SU-DHL-6 (cell line): ENCODE measurements at regions not wholly inside any gene's neighbourhood (a gene's known extent, or its start where the extent isn't known, plus 50 kb on each side); places are given as distances from the start of the nearest gene placed in this dataset.

Experiments
- H2AFZ ChIP-seq: fragments of 200-600 bp; sonication (generic); 2 replicates; pipeline ENCODE4 v1.6.1; 2014; ENCODE audit warnings: low read depth, mild to moderate bottlenecking, moderate library complexity, mixed read lengths, antibody characterized with exemption, low read length; ENCODE audit not compliant: severe bottlenecking
- H3F3A ChIP-seq: fragments of 200-600 bp; shearing (Covaris generic); 2 replicates; pipeline ENCODE4 v1.6.0; 2016; ENCODE audit warnings: antibody characterized with exemption, mild to moderate bottlenecking; ENCODE audit not compliant: insufficient read depth
- H3K27ac ChIP-seq: fragments of 200-600 bp; sonication (generic); 2 replicates; pipeline ENCODE4 v1.5.1; 2016; ENCODE audit warnings: low read depth, mild to moderate bottlenecking, low read length, moderate library complexity, mixed read lengths
- H3K27me3 ChIP-seq: fragments of 200-600 bp; sonication (generic), shearing (Covaris generic); 2 replicates; pipeline ENCODE4 v1.6.0; 2014; ENCODE audit warnings: mild to moderate bottlenecking, low read length
- H3K36me3 ChIP-seq: fragments of 200-600 bp; sonication (generic); 2 replicates; pipeline ENCODE4 v1.6.1; 2014; ENCODE audit warnings: mild to moderate bottlenecking, low read length, mixed read lengths
- H3K4me2 ChIP-seq: fragments of 300-600, 200-600 bp; shearing (Covaris generic), sonication (generic); 2 replicates; pipeline ENCODE4 v1.6.0; 2014; ENCODE audit warnings: low read length, low read depth, mild to moderate bottlenecking; ENCODE audit not compliant: poor library complexity, severe bottlenecking
- H3K4me3 ChIP-seq: fragments of 200-600 bp; sonication (generic); 2 replicates; pipeline ENCODE4 v1.5.1; 2014; ENCODE audit warnings: antibody characterized with exemption, low read length, mild to moderate bottlenecking, mixed read lengths; ENCODE audit not compliant: insufficient read depth, poor library complexity, severe bottlenecking
- H3K79me2 ChIP-seq: fragments of 200-600 bp; sonication (generic); 2 replicates; pipeline ENCODE4 v1.6.1; 2014; ENCODE audit warnings: mild to moderate bottlenecking, low read length, moderate library complexity; ENCODE audit not compliant: insufficient read depth
- H3K9ac ChIP-seq: fragments of 200-600 bp; sonication (generic); 2 replicates; pipeline ENCODE4 v1.7.0; 2014; ENCODE audit warnings: mild to moderate bottlenecking, low read length
- H3K9me2 ChIP-seq: fragments of 200-600 bp; sonication (generic); replicated peaks from 2 replicates; pipeline ENCODE4 v1.6.1; 2014; ENCODE audit warnings: low read length; ENCODE audit not compliant: insufficient read depth
- H3K9me3 ChIP-seq: fragments of 200-600 bp; sonication (generic); 2 replicates; pipeline ENCODE4 v1.6.1; 2014; ENCODE audit warnings: low read length, mixed read lengths; ENCODE audit not compliant: insufficient read depth
- H4K20me1 ChIP-seq: fragments of 200-600 bp; sonication (generic); 2 replicates; pipeline ENCODE4 v1.6.1; 2014; ENCODE audit warnings: low read depth, mild to moderate bottlenecking, antibody characterized with exemption, low read length, moderate library complexity, mixed read lengths
- EZH2phosphoT487 ChIP-seq: fragments of 200-600 bp; sonication (generic), shearing (Covaris generic); conservative IDR thresholded peaks from 2 replicates; pipeline ENCODE4 v1.6.1; 2018; ENCODE audit warnings: mild to moderate bottlenecking, antibody characterized with exemption, low read length, moderate library complexity, mixed read lengths
- TF ChIP-seq, protein P1 (sequence below): fragments of 200-600 bp; sonication (generic); IDR thresholded peaks from one replicate; pipeline ENCODE4 v1.5.1; 2017; ENCODE audit warnings: antibody characterized with exemption, mild to moderate bottlenecking, low read length, moderate library complexity; ENCODE audit not compliant: insufficient read depth, poor library complexity, severe bottlenecking

DNA sequence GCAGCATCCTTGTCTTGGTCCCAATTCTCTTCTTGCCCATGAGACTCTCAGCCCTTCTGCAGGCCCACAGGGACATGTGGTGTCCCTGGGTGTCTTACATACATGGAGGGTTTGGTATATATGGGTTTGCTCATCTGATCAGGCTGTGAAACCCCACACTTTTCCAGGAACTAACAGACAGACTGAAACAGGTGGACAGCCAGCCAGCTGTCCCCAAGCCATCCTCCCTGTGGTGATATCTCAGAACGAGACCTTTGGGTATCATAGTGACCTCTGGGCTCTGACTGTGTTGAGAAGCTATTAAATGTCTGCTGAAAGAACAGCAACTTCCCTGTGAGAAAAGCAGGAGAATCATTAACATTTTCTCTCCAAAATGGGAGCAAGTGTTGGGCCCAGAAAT is 115.5 kb upstream of the PAXBP1 start:
- no peak overlapping the region for H3K27ac ChIP-seq
- H3K4me3 ChIP-seq = no peak overlapping the region
- H3F3A ChIP-seq = no peaks in the 10 kb centered on the region
- H3K9me2 ChIP-seq = no peaks in the 10 kb centered on the region
- H4K20me1 ChIP-seq = no peaks in the 10 kb centered on the region
- H2AFZ ChIP-seq = no peak overlapping the region
- no peaks in the 10 kb centered on the region for H3K36me3 ChIP-seq
- TF ChIP-seq, protein P1, sequence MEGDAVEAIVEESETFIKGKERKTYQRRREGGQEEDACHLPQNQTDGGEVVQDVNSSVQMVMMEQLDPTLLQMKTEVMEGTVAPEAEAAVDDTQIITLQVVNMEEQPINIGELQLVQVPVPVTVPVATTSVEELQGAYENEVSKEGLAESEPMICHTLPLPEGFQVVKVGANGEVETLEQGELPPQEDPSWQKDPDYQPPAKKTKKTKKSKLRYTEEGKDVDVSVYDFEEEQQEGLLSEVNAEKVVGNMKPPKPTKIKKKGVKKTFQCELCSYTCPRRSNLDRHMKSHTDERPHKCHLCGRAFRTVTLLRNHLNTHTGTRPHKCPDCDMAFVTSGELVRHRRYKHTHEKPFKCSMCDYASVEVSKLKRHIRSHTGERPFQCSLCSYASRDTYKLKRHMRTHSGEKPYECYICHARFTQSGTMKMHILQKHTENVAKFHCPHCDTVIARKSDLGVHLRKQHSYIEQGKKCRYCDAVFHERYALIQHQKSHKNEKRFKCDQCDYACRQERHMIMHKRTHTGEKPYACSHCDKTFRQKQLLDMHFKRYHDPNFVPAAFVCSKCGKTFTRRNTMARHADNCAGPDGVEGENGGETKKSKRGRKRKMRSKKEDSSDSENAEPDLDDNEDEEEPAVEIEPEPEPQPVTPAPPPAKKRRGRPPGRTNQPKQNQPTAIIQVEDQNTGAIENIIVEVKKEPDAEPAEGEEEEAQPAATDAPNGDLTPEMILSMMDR = no peak
- TF ChIP-seq EZH2phosphoT487 = no peak
- no peaks in the 10 kb centered on the region for H3K79me2 ChIP-seq
- peaks cover 3% of the 10 kb centered on the region; the same call in 1 of the 2 replicates for H3K27me3 ChIP-seq
- no peak overlapping the region for H3K4me2 ChIP-seq
- no peak overlapping the region for H3K9ac ChIP-seq
- no peaks in the 10 kb centered on the region for H3K9me3 ChIP-seq

DNA sequence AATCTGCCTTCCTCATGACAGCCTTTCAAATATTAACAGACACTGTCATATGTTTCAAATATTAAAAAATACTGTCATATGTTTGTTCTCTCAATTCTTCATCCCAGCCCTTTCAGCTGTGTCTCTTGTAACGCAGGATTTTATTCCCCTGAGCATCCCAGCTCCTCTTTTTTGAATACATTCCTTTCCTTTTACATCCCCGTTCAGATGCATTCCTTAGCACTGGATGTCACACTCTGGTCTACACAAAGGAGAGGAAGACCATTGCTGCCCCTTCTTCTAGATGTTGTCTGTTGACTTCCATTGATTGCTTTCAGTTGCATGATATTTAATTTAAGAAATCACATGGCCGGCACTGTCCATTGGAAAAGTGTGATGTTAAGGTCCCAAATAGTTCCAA is 117.4 kb upstream of the PAXBP1 start:
- Histone ChIP-seq H3K9ac (no peak overlapping the region), H3K79me2 (no peaks in the 10 kb centered on the region), H3K4me2 (no peak overlapping the region), H3K9me2 (no peaks in the 10 kb centered on the region), H3K9me3 (no peaks in the 10 kb centered on the region), H3K27ac (no peak overlapping the region), H2AFZ (no peak overlapping the region), H4K20me1 (no peaks in the 10 kb centered on the region), H3K4me3 (no peak overlapping the region), H3F3A (no peaks in the 10 kb centered on the region), H3K27me3 (peaks cover 3% of the 10 kb centered on the region; the same call in 1 of the 2 replicates), H3K36me3 (no peaks in the 10 kb centered on the region)
- TF ChIP-seq EZH2phosphoT487 = no peak
- TF ChIP-seq, protein P1 = no peak

DNA sequence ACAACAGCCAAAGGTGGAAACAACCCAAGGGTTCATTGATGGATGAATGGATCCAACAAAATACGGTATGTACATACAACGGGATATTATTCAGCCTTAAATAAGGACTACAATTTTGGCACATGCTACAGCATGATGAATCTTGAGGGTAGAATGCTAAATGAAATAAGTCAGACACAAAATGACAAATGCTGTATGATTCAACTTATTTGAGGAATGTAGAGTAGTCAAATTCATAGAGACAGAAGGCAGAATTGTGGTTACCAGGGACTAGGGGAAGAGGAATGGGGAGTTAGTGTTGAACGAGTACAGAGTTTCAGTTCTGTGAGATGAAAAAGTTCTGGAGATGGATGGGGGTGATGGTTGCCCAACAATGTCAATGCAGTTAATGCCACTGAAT is 118.0 kb upstream of the PAXBP1 start:
- TF ChIP-seq, protein P1 = no peak
- no peak for TF ChIP-seq EZH2phosphoT487
- Histone ChIP-seq H3K79me2 (no peaks in the 10 kb centered on the region), H3K36me3 (no peaks in the 10 kb centered on the region), H3K27me3 (peaks cover 3% of the 10 kb centered on the region; the same call in 1 of the 2 replicates), H4K20me1 (no peaks in the 10 kb centered on the region), H2AFZ (no peak overlapping the region), H3F3A (no peaks in the 10 kb centered on the region), H3K4me2 (no peak overlapping the region), H3K9me3 (no peaks in the 10 kb centered on the region), H3K27ac (no peak overlapping the region), H3K9ac (no peak overlapping the region), H3K9me2 (no peaks in the 10 kb centered on the region), H3K4me3 (no peak overlapping the region)
